GM18511 (cell line): ENCODE measurements at regions not wholly inside any gene's neighbourhood (a gene's known extent, or its start where the extent isn't known, plus 50 kb on each side); places are given as distances from the start of the nearest gene placed in this dataset.

Experiments
- ATAC-seq: cut with Tn5 transposase; IDR thresholded peaks from one replicate; pipeline ENCODE4 v1.9.1; 2021; ENCODE audit warnings: mild to moderate bottlenecking, moderate library complexity; ENCODE audit not compliant: unreplicated experiment

DNA sequence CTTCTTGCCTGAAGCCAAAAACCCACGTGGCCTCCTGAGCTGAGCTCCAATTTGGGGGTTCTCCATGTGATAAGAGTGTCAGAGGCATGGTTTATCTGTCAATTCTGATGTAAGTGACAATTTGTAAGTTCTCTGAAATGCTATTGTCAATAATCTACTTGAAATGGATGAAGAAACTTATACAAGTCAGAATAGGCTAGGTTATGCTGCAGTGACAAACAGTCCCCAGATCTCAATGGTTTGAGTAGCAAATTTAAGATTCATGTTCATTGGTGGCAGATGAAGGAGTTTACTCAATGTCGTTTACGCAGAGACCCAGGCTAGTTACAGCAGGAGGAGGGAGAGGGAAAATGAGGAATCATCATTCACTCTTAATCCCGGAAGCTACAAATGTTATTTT lies 352.4 kb downstream of the KIF16B start:
- no peak for ATAC-seq

DNA sequence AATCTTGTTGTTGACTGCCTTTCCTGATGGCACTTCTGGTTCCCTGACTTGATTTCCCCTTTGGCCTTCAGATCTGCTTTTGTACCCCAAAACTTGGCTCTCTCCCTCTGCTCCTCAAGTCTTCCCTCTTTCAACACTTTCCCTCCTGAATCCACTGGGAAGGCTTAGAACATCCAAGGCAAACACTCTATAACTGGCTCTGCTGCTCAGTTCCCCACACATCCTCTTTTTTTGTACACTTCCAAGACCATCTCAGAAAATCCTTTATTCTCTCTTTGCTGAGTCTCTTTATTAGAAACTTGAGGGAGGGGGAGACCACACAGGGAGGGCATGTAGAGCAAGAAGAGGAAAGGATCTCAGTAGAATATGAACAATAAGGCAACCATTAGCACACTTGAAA lies 354.1 kb downstream of the KIF16B start:
- no peak for ATAC-seq

GRCh38 chr20:16216914-16217230 lies 356.4 kb downstream of the KIF16B start:
- no peak for ATAC-seq

GRCh38 chr20:16216227-16216913 lies 356.9 kb downstream of the KIF16B start:
- ATAC-seq, result no peak

DNA sequence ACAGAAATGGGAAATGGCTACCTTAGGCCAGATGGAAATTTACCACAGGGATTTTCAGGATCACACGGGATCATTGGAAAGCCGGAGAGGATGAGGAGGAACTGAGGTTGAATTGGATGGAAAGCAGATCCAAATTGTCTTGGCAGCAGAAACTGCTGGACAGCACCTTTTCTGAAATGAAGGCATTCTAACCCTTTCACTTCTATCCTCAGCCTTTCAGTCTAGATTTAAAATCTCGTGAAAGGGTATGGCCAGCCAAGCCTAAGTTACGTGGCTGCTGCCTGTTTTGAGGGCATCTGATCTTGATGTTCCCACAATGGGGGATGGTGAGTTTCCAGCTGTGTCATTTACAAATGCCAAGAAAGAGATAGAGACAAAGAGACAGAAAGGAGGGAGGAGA lies 358.2 kb downstream of the KIF16B start:
- ATAC-seq, result no peak

DNA sequence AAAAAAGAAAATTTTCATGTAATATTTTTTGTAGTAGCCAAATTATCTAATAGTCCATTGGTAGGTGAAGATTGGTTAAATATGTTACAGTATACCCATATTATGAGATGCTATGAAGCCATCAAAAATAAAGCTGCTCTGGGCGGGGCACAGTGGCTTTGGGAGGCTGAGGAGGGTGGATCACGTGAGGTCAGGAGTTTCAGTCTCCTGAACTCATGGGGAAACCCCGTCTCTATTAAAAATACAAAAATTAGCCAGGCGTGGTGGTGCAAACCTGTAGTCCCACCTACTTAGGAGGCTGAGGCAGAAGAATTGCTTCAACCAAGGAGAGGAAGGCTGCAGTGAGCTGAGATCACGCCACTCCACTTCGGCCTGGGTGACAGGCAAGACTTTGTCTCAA lies 360.5 kb downstream of the KIF16B start:
- no peak for ATAC-seq

DNA sequence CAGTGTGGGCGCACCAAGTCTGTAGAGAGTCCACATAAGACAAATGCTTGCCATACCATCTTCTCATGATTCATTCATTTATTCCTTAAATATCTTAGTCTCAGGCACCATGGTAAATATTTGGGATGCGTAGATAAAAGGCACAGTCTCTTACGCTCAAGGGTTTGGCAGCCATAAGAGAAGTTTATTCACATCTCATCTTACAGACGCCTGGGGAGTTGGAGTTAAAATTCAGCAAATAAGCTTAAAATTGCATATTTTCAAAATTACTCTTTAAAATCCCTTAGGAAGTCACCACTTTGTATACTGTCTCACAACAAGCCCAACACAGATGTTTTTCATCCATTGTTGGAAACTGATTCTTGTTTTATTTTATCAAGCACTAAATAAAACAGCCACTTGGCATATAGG lies 363.3 kb downstream of the KIF16B start:
- no peak for ATAC-seq

DNA sequence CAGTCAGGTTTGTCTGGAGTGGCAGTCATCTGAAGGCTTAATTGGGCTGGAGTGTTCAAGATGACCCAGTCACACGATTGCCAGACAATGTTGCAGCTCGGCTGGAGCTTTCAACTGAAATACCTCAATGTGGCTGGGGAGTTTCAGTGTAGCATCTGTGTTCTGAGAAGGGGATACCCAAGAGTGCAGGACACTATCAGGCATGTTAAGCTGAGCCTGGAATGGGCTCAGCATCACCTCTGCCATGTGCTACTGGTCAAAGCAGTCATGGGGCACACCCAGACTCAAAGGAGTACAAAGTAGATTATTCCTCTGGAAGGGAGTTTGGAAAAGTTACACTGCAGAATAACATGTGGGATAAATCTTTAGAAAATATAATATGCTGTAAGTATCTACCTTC lies 363.9 kb downstream of the KIF16B start:
- no peak for ATAC-seq

GRCh38 chr20:16208443-16208842 lies 364.8 kb downstream of the KIF16B start:
- no peak for ATAC-seq

- no peak for ATAC-seq
Observed at GRCh38 chr20:16206817-16207216, 366.4 kb downstream of the KIF16B start.

DNA sequence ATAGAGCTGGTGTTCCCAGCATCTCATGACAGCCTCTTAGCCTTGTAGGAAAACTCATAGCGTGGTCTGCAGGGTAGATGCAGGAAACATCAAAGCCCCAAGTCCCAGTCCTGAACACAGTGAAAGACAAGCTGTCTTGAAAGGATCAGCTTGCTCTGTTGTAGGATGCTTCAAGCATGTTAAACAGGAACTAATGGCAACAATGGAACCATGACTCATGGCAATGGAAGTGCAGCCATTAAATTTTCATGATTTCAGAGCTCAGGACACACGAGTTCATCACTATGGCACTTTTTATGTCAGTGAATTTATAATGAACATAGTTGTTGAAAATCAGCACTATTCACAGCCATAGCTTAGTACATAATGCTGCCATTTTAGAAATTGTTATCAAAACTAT lies 367.7 kb downstream of the KIF16B start:
- ATAC-seq, result no peak

DNA sequence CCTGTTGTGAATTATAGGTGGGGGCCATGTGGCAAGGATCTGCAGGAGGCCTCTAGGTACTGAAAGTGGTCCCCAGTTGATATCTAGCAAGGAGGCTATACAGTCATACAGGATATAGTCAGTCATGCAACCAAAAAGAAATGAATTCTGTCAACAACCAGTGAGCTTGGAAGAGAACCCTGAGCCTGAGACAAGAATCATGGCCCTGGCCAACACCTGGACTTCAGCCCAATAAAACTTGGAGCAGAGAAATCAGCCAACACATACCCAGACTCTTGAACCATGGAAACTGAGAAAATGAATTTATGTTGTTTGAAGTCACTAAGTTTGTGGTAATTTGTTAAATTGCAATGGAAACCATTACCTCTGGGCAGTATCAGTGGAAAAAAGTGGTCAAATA lies 370.2 kb downstream of the KIF16B start:
- ATAC-seq, result no peak

DNA sequence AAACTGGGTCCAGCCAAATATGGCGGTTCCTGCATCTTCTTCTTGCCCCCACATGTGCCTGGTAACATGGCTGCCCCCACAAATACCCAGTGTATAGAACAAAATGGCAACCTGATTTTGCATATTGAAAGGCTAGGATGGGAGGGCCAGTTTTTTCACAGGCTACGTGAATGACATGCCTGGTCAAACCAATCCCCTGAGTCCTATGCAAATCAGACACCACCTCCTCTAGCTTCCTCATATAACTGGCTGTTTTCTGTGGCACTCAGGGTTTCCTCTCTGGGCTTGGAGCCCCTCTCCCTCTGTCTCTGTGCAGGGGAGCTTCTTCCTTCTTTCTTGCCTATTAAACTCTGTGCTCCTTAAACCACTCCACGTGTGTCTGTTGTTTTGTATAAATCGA lies 372.1 kb downstream of the KIF16B start:
- ATAC-seq, result no peak

DNA sequence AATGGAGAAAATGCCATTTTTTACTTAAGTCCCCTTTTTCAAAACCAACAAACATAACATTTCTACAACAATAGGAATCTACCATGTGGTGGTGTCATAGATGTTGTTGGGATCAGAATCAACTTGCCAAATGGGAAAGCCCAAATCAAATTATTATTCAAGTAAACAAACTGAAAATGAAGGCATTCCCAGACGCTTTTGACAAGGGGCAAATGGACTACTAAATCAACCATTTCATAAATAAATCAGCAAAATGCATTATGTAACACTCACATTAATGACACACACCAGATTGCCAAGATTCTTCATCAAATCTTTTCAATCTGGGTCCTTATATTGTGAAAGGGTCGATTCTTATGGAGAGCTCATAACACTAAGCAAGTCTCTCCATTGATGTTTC lies 375.6 kb downstream of the KIF16B start:
- no peak for ATAC-seq

GRCh38 chr20:16195671-16196070 lies 377.6 kb downstream of the KIF16B start:
- ATAC-seq, result no peak

DNA sequence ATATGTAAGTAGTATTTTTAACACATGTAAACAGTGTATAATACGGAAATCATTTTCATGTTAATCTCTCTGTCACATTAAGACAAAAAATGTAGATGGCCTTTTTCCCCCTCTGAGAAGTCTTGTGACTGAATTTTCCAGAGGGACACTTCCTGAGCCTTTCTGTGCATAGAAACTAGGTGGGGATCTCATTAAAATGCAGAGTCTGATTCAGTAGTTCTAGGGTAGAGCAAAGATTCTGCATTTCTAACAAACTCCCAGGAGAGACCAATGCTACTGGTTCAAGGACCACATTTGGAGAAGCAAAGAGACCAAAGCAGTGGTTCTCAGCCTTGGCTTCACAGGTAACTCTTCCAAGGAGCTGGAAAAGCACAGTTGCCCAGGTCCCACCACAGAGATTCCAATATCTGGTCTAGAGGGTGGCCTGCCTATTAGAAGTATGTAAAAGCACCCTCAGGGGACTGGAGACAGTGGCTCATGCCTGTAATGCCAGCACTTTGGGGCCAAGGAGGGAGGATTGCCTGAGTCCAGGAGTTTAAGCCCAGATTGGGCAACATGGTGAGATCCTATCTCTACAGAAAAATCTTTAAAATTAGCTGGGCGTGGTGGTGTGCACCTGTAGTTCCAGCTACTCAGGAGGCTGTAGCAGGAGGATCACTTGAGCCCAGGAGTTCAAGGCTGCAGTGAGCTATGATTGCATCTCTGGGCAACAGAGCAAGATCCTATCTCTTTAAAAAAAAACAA lies 378.5 kb downstream of the KIF16B start:
- ATAC-seq, result no peak

GRCh38 chr20:16191496-16191895 lies 381.8 kb downstream of the KIF16B start:
- no peak for ATAC-seq

GRCh38 chr20:16189371-16189770 lies 383.9 kb downstream of the KIF16B start:
- no peak for ATAC-seq

- no peak for ATAC-seq
Observed at GRCh38 chr20:16187956-16188616, 385.2 kb downstream of the KIF16B start.

DNA sequence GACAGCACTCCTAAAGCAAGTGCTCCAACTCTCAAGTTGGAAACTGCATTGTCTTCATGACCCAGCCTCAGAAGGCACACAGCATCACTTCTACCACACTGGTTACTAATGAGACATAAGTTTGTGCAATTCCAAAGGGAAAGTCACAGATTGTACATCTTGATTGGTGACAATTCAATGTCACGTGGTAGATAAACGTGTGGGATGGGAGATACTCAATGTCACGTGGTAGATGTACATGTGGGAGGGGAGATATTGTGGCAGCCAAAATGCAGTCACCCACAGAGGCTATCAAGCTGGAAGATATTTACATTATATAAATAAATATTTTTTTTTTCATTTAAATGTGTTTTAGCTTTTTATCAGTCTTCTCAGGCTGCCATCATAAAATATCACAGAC lies 393.3 kb downstream of the KIF16B start:
- no peak for ATAC-seq

GRCh38 chr20:16179371-16179770 lies 393.9 kb downstream of the KIF16B start:
- no peak for ATAC-seq

DNA sequence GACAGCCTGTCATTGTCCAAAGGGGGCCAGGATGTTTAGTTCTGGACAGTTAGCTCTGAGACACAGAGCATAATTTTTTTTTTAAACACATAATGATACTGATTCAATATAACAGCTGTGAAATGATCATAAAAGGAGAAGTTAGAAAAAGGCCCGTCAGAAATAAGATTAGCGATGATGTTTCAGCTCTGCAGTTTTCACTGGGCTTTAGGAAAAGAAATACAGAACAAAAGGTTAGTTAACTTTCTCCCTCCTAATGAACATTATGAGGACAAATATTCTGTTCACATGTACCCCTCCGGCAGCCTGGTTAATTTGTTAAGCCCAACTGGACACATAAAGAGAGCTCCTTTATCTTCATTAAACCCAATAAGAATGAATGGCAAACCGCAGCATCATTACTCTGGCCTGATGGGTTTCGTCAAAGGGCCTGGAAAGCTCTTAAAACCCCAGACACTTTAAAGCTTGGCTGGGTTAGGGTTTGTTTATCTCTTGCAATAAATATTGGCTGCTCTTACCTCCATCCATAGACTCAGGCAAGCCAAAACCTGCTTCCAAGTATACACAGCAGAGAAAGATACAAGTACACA lies 394.6 kb downstream of the KIF16B start:
- ATAC-seq, result no peak
